Sigmoid colon (tissue), 4 donors: ENCODE measurements at regions not wholly inside any gene's neighbourhood (a gene's known extent, or its start where the extent isn't known, plus 50 kb on each side); places are given as distances from the start of the nearest gene placed in this dataset.

Experiments
- EP300 ChIP-seq, 4 donors: sonication (generic); formaldehyde crosslinking; IDR thresholded peaks; one replicate each; pipeline ENCODE4 v1.6.1; 2017; ENCODE audit warnings: antibody characterized with exemption in 4 of 4
- POLR2A ChIP-seq, 2 donors: fragments of 450-650 bp; IDR thresholded peaks; one replicate each; pipeline ENCODE4 v1.6.1; 2016; ENCODE audit warnings: antibody characterized with exemption in 2 of 2, mild to moderate bottlenecking in 2 of 2, moderate library complexity in 2 of 2
- POLR2AphosphoS5 ChIP-seq, 4 donors: sonication (generic); formaldehyde crosslinking; IDR thresholded peaks; one replicate each; pipeline ENCODE4 v1.6.1; 2017; ENCODE audit warnings: antibody characterized with exemption in 4 of 4
- TF ChIP-seq, protein P1 (sequence below), 4 experiments: fragments of 450-650 bp in 3 of 4; fragments of 200-600 bp in 1 of 4; IDR thresholded peaks; one replicate each; pipeline ENCODE4 v1.5.1; 2016 to 2019; ENCODE audit warnings: antibody characterized with exemption in 4 of 4, mild to moderate bottlenecking in 3 of 4, moderate library complexity in 2 of 4

GRCh38 chr4:183806341-183806740 is 98.8 kb upstream of the STOX2 start:
- TF ChIP-seq, protein P1, sequence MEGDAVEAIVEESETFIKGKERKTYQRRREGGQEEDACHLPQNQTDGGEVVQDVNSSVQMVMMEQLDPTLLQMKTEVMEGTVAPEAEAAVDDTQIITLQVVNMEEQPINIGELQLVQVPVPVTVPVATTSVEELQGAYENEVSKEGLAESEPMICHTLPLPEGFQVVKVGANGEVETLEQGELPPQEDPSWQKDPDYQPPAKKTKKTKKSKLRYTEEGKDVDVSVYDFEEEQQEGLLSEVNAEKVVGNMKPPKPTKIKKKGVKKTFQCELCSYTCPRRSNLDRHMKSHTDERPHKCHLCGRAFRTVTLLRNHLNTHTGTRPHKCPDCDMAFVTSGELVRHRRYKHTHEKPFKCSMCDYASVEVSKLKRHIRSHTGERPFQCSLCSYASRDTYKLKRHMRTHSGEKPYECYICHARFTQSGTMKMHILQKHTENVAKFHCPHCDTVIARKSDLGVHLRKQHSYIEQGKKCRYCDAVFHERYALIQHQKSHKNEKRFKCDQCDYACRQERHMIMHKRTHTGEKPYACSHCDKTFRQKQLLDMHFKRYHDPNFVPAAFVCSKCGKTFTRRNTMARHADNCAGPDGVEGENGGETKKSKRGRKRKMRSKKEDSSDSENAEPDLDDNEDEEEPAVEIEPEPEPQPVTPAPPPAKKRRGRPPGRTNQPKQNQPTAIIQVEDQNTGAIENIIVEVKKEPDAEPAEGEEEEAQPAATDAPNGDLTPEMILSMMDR (IDR thresholded peaks at IDR 0.05) = no peak
- no peak for TF ChIP-seq POLR2AphosphoS5 (IDR thresholded peaks at IDR 0.05)
- TF ChIP-seq POLR2A (IDR thresholded peaks at IDR 0.05) = no peak
- no peak for TF ChIP-seq EP300 (IDR thresholded peaks at IDR 0.05)
